Heart left ventricle (tissue), 16 donors: ENCODE measurements at regions not wholly inside any gene's neighbourhood (a gene's known extent, or its start where the extent isn't known, plus 50 kb on each side); places are given as distances from the start of the nearest gene placed in this dataset.

Source experiments
- ATAC-seq, 4 donors: fragments of 200-7000 bp; cut with Tn5 transposase; one replicate each; pipeline ENCODE4 v1.9.1; 2020 to 2022; ENCODE audit warnings: moderate library complexity in 4 of 4, mild to moderate bottlenecking in 3 of 4, moderate number of reproducible peaks in 1 of 4
- DNase-seq, 5 donors: peaks; one replicate each; pipeline ENCODE4 v3.0.0-alpha.2; 2020
- H3K27ac ChIP-seq, 12 donors: fragments of 200-600 bp; sonication (generic) in 4 of 12; one replicate each; pipeline versions ENCODE4 v1.5.0 to v1.8.0; 2016 to 2022; ENCODE audit warnings: mild to moderate bottlenecking in 2 of 12
- H3K27me3 ChIP-seq, 9 donors: fragments of 200-600 bp; sonication (generic) in 2 of 9; one replicate each; pipeline versions ENCODE4 v1.5.1 to v1.8.0; 2016 to 2022; ENCODE audit warnings: mild to moderate bottlenecking in 3 of 9
- H3K36me3 ChIP-seq, 9 donors: fragments of 200-600 bp; sonication (generic) in 2 of 9; one replicate each; pipeline versions ENCODE4 v1.5.0 to v1.8.0; 2018 to 2022; ENCODE audit warnings: mild to moderate bottlenecking in 2 of 9
- H3K4me1 ChIP-seq, 12 donors: fragments of 200-600 bp; sonication (generic) in 4 of 12; one replicate each; pipeline versions ENCODE4 v1.5.0 to v1.8.0; 2016 to 2022; ENCODE audit warnings: mild to moderate bottlenecking in 3 of 12
- H3K4me3 ChIP-seq, 12 donors: fragments of 200-600 bp; sonication (generic) in 4 of 12; one replicate each; pipeline versions ENCODE4 v1.5.0 to v1.8.0; 2017 to 2022; ENCODE audit warnings: mild to moderate bottlenecking in 9 of 12, moderate library complexity in 4 of 12
- H3K9me3 ChIP-seq, 12 donors: fragments of 200-600 bp; sonication (generic) in 4 of 12; one replicate each; pipeline versions ENCODE4 v1.5.0 to v1.8.0; 2016 to 2022; ENCODE audit warnings: mild to moderate bottlenecking in 1 of 12
- POLR2A ChIP-seq, 2 donors: fragments of 450-650 bp; IDR thresholded peaks; one replicate each; pipeline ENCODE4 v1.6.1; 2017; ENCODE audit warnings: antibody characterized with exemption in 2 of 2, mild to moderate bottlenecking in 2 of 2, moderate library complexity in 2 of 2
- WGBS, 4 donors: extraction: QIAGEN DNeasy Blood & Tissue Kit in 2 of 4; methylation state at CpG; one replicate each; pipeline versions ENCODE4 v1.1.5 to v1.1.7; 2013 to 2018; 5-methylcytosine and 5-hydroxymethylcytosine counted together
- intact Hi-C, 10 donors: fragments of 100-400 bp; cut with DNase I; formaldehyde crosslinking; loops; one replicate each; pipeline versions ENCODE4 v1.11.1 to v1.14.2; 2022
- TF ChIP-seq, protein P1 (sequence below), 12 donors: fragments of 200-600 bp; sonication (generic) in 4 of 12; IDR thresholded peaks; one replicate each; pipeline versions ENCODE4 v1.5.0 to v1.8.0; 2018 to 2022; ENCODE audit warnings: antibody characterized with exemption in 12 of 12, mild to moderate bottlenecking in 5 of 12
- donor health status: ischemic (EF 13 %, LVEDD 7.1; RV severe dilation, severe dysfunction).
- donor health status: healthy with polysubstance abuse.
- donor health status: DM: no; HTN: yes; CAD: no.
- donor health status: DM: no; HTN: no; CAD: no.
- donor health status: ischemic (EF 25% LVEDD 6.9; RV normal size, moderate dysfunction).
- donor health status: ischemic (EF 25% LVEDD 5.7; RV mildly dilated, moderate dysfunction).
- donor health status: healthy.
- donor health status: DM: yes; HTN: yes; CAD: no.
- donor health status: ischemic (EF 35%, LVEDD 5.7; RV mildly dilated, moderate dysfunction).
- donor health status: nonischemic (EF 11% LVEDD 7.7; RV severe dilation, severe dysfunction).
- donor health status: DM: yes; HTN: yes; CAD: no.
- donor health status: PGD.
- donor health status: ischemic (EF 29% LVEDD 5.4; RV normal size, mild dysfunction).
- donor health status: nonischemic (EF 23%, LVEDD 6.1; RV moderate dilation, normal function).

GRCh38 chr16:79420493-79420892 is 180.0 kb downstream of the MAF start:
- peaks cover 0 to 55% (median 0%) of the 10 kb centered on the region in 12 donors for H3K4me1 ChIP-seq
- DNase-seq (no peak), ATAC-seq (no peak)
- TF ChIP-seq, protein P1, sequence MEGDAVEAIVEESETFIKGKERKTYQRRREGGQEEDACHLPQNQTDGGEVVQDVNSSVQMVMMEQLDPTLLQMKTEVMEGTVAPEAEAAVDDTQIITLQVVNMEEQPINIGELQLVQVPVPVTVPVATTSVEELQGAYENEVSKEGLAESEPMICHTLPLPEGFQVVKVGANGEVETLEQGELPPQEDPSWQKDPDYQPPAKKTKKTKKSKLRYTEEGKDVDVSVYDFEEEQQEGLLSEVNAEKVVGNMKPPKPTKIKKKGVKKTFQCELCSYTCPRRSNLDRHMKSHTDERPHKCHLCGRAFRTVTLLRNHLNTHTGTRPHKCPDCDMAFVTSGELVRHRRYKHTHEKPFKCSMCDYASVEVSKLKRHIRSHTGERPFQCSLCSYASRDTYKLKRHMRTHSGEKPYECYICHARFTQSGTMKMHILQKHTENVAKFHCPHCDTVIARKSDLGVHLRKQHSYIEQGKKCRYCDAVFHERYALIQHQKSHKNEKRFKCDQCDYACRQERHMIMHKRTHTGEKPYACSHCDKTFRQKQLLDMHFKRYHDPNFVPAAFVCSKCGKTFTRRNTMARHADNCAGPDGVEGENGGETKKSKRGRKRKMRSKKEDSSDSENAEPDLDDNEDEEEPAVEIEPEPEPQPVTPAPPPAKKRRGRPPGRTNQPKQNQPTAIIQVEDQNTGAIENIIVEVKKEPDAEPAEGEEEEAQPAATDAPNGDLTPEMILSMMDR (IDR thresholded peaks at IDR 0.05), result no peak
- peaks cover 0 to 5% (median 0%) of the 10 kb centered on the region in 9 donors for H3K27me3 ChIP-seq
- no peaks in the 10 kb centered on the region for H3K9me3 ChIP-seq
- WGBS, 4 donors, result 95 to 97% (median 96%) methylated on average over 13 of the region's 13 CpGs
- no peak overlapping the region for H3K27ac ChIP-seq
- intact Hi-C loops, result no loop called here
- H3K4me3 ChIP-seq, result no peak overlapping the region
- no peaks in the 10 kb centered on the region for H3K36me3 ChIP-seq

DNA sequence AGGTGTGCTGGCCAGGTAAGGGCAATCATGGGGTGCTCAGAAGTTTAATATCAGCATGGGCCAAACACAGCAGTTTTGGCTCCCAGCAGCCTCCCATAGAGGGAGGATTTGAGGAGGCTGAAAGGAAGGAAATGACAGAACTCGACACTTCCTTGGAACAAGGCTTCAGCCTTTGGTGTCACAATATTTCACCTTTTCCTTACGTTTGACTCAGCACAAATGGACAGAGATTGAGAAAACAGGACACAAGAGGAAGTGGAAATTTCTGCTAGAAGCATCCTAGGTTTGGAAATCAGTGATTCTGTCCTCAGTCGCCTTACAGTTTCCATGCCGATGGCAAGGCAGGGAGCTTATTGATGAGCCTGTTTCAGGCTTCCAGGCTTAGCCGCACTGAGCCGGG is 181.4 kb downstream of the MAF start:
- DNase-seq, result no peak
- intact Hi-C loops, result no loop called here
- peaks cover 0 to 57% (median 0%) of the 10 kb centered on the region in 12 donors for H3K4me1 ChIP-seq
- 60 to 74% (median 65%) methylated on average over 6 of the region's 6 CpGs for WGBS, 4 donors
- TF ChIP-seq POLR2A (IDR thresholded peaks at IDR 0.05), result no peak
- TF ChIP-seq, protein P1 (IDR thresholded peaks at IDR 0.05), result no peak
- H3K4me3 ChIP-seq, result no peak overlapping the region
- peaks cover 0 to 5% (median 0%) of the 10 kb centered on the region in 9 donors for H3K27me3 ChIP-seq
- no peaks in the 10 kb centered on the region for H3K9me3 ChIP-seq
- H3K36me3 ChIP-seq, result no peaks in the 10 kb centered on the region
- peak in 3 of 4 donors; percentile 34 to 48 (median 46) for ATAC-seq
- peak overlapping the region in 3 of 12 donors; percentile 10 to 65 (median 12) for H3K27ac ChIP-seq

DNA sequence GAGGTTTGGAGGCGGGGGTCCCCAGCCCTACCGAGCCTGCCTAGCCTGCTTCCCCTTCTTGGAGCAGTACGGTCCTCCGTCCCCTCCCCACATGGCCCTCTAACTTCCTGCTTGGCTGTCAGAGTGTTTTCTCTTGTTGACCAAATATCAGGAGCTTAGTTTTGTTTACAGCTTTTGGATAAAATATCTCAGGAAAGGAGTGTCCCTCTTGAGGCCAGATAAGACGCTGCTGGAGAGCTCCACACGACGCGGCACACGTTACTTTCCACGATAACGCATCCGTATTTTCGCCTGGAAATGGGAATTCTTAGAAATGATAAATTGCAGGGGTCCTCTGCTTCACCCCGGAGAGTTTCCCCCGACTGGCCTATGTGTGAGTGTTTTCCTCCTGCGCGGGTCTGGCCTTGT is 182.9 kb downstream of the MAF start:
- no peak for ATAC-seq
- TF ChIP-seq POLR2A (IDR thresholded peaks at IDR 0.05), result no peak
- TF ChIP-seq, protein P1 (IDR thresholded peaks at IDR 0.05), result no peak
- DNase-seq, result peak in 1 of 5 donors; percentile 30
- peaks cover 0 to 61% (median 0%) of the 10 kb centered on the region in 12 donors for H3K4me1 ChIP-seq
- intact Hi-C loops, result no loop called here
- no peaks in the 10 kb centered on the region for H3K36me3 ChIP-seq
- H3K4me3 ChIP-seq, result peak overlapping the region in 1 of 12 donors; percentile 21
- WGBS, 4 donors, result 28 to 42% (median 33%) methylated on average over 17 of the region's 17 CpGs
- H3K27me3 ChIP-seq, result peaks cover 0 to 5% (median 0%) of the 10 kb centered on the region in 9 donors
- no peaks in the 10 kb centered on the region for H3K9me3 ChIP-seq
- peak overlapping the region in 1 of 12 donors; percentile 51 for H3K27ac ChIP-seq

GRCh38 chr16:79415983-79416640 is 184.4 kb downstream of the MAF start:
- Histone ChIP-seq H3K27ac (peak overlapping the region in 1 of 12 donors; percentile 71), H3K4me1 (peaks cover 0 to 55% (median 0%) of the 10 kb centered on the region in 12 donors), H3K36me3 (no peaks in the 10 kb centered on the region), H3K27me3 (peaks cover 0 to 5% (median 0%) of the 10 kb centered on the region in 9 donors), H3K9me3 (no peaks in the 10 kb centered on the region), H3K4me3 (no peak overlapping the region)
- intact Hi-C loops, result no loop called here
- ATAC-seq (no peak), DNase-seq (no peak)
- TF ChIP-seq, protein P1 (IDR thresholded peaks at IDR 0.05), result no peak
- no peak for TF ChIP-seq POLR2A (IDR thresholded peaks at IDR 0.05)
- WGBS, 4 donors, result 88 to 96% (median 92%) methylated on average over 12 of the region's 12 CpGs
